ENCODE measurements at regions not wholly inside any gene's neighbourhood (a gene's known extent, or its start where the extent isn't known, plus 50 kb on each side); places are given as distances from the start of the nearest gene placed in this dataset.
"Not testable (repeated sequence)": the region's sequence is repeated elsewhere in the genome, so short reads cannot be mapped to it uniquely, and the experiment has no call there.

- BruUV-seq (replicated peaks); RAD21 ChIA-PET (ENCODE audit: unreplicated experiment); H4K20me1 ChIP-seq (ENCODE audit: control insufficient read depth, insufficient read depth); H3K4me2 ChIP-seq (ENCODE audit: control insufficient read depth, insufficient read depth); H3K4me3 ChIP-seq; DNase-seq (ENCODE audit: low read depth, low spot score); H3K79me2 ChIP-seq (ENCODE audit: control insufficient read depth, insufficient read depth, low read length); H3K9me3 ChIP-seq (replicated peaks; ENCODE audit: control insufficient read depth, insufficient read depth, low read length); H3K27me3 ChIP-seq (replicated peaks in 1 of 2; ENCODE audit: control insufficient read depth in 2 of 2, insufficient read depth in 2 of 2, low read length in 1 of 2); POLR2A ChIA-PET; ATAC-seq; H3K36me3 ChIP-seq (ENCODE audit: control insufficient read depth in 2 of 2, insufficient read depth in 2 of 2, low read length in 1 of 2); FAIRE-seq; H3K4me1 ChIP-seq (ENCODE audit: control insufficient read depth, insufficient read depth, low read length); H3K9ac ChIP-seq (ENCODE audit: control insufficient read depth, insufficient read depth, low read length); H3K27ac ChIP-seq (ENCODE audit: control insufficient read depth, insufficient read depth); H2AFZ ChIP-seq (ENCODE audit: control insufficient read depth, low read depth, low read length); in situ Hi-C loops (cut with MboI); intact Hi-C loops (cut with micrococcal nuclease; ENCODE audit: unreplicated experiment); SMC1A ChIA-PET (ENCODE audit: uncharacterized antibody, unreplicated experiment): not testable (repeated sequence)
- WGBS (ENCODE audit: insufficient coverage, insufficient replicate concordance, low lambda C conversion rate, missing lambda C conversion rate), result 98% methylated on average over 5 of the region's 5 CpGs
- CTCF ChIA-PET, result interaction anchor here (0.9 kb wide), 1 partner anchor 14 kb away, joined by 4 read pairs; no protein-coding TSS in a partner anchor
These were observed 107.2 kb upstream of the LPCAT1 start for GRCh38 chr5:1631004-1631403.

- WGBS (ENCODE audit: insufficient coverage, insufficient replicate concordance, low lambda C conversion rate, missing lambda C conversion rate), result 98% methylated on average over 12 of the region's 12 CpGs
- SMC1A ChIA-PET (ENCODE audit: uncharacterized antibody, unreplicated experiment), result not testable (repeated sequence)
These were observed 102.6 kb upstream of the LPCAT1 start for GRCh38 chr5:1626397-1626796.

GRCh38 chr5:1619531-1619930 is 95.8 kb upstream of the LPCAT1 start:
- H3K9ac ChIP-seq (ENCODE audit: control insufficient read depth, insufficient read depth, low read length); H3K9me3 ChIP-seq (replicated peaks; ENCODE audit: control insufficient read depth, insufficient read depth, low read length); H3K36me3 ChIP-seq (ENCODE audit: control insufficient read depth in 2 of 2, insufficient read depth in 2 of 2, low read length in 1 of 2); intact Hi-C loops (cut with micrococcal nuclease; ENCODE audit: unreplicated experiment); H3K4me3 ChIP-seq; H3K79me2 ChIP-seq (ENCODE audit: control insufficient read depth, insufficient read depth, low read length); BruUV-seq (replicated peaks); DNase-seq (ENCODE audit: low read depth, low spot score); FAIRE-seq; H3K27me3 ChIP-seq (replicated peaks in 1 of 2; ENCODE audit: control insufficient read depth in 2 of 2, insufficient read depth in 2 of 2, low read length in 1 of 2); H4K20me1 ChIP-seq (ENCODE audit: control insufficient read depth, insufficient read depth); in situ Hi-C loops (cut with MboI); H3K27ac ChIP-seq (ENCODE audit: control insufficient read depth, insufficient read depth); H2AFZ ChIP-seq (ENCODE audit: control insufficient read depth, low read depth, low read length); ATAC-seq; POLR2A ChIA-PET; SMC1A ChIA-PET (ENCODE audit: uncharacterized antibody, unreplicated experiment); H3K4me2 ChIP-seq (ENCODE audit: control insufficient read depth, insufficient read depth); H3K4me1 ChIP-seq (ENCODE audit: control insufficient read depth, insufficient read depth, low read length): not testable (repeated sequence)
- WGBS (ENCODE audit: insufficient coverage, insufficient replicate concordance, low lambda C conversion rate, missing lambda C conversion rate), result 96% methylated on average over 14 of the region's 14 CpGs
- ChIA-PET RAD21 (ENCODE audit: unreplicated experiment) (interaction anchor here (1.2 kb wide), 1 partner anchor 26 kb away, joined by 3 read pairs; no protein-coding TSS in a partner anchor), CTCF (interaction anchor here (1.1 kb wide), 1 partner anchor 139 kb away, joined by 4 read pairs; no protein-coding TSS in a partner anchor)

More at GRCh38 chr5:1626397-1626796, 102.6 kb upstream of the LPCAT1 start:
- H3K4me3 ChIP-seq; H3K4me1 ChIP-seq (ENCODE audit: control insufficient read depth, insufficient read depth, low read length); H3K9me3 ChIP-seq (replicated peaks; ENCODE audit: control insufficient read depth, insufficient read depth, low read length); DNase-seq (ENCODE audit: low read depth, low spot score); H3K79me2 ChIP-seq (ENCODE audit: control insufficient read depth, insufficient read depth, low read length); H3K27ac ChIP-seq (ENCODE audit: control insufficient read depth, insufficient read depth); intact Hi-C loops (cut with micrococcal nuclease; ENCODE audit: unreplicated experiment); H3K36me3 ChIP-seq (ENCODE audit: control insufficient read depth in 2 of 2, insufficient read depth in 2 of 2, low read length in 1 of 2); FAIRE-seq; H3K27me3 ChIP-seq (replicated peaks in 1 of 2; ENCODE audit: control insufficient read depth in 2 of 2, insufficient read depth in 2 of 2, low read length in 1 of 2); in situ Hi-C loops (cut with MboI); H3K9ac ChIP-seq (ENCODE audit: control insufficient read depth, insufficient read depth, low read length); RAD21 ChIA-PET (ENCODE audit: unreplicated experiment); H4K20me1 ChIP-seq (ENCODE audit: control insufficient read depth, insufficient read depth); H3K4me2 ChIP-seq (ENCODE audit: control insufficient read depth, insufficient read depth); H2AFZ ChIP-seq (ENCODE audit: control insufficient read depth, low read depth, low read length); ATAC-seq; CTCF ChIA-PET; BruUV-seq (replicated peaks): not testable (repeated sequence)
- POLR2A ChIA-PET, result interaction anchor here (0.6 kb wide), 1 partner anchor 111 kb away, joined by 3 read pairs; no protein-coding TSS in a partner anchor

- H3K27ac ChIP-seq (ENCODE audit: control insufficient read depth, insufficient read depth); POLR2A ChIA-PET; H3K4me2 ChIP-seq (ENCODE audit: control insufficient read depth, insufficient read depth); H3K9ac ChIP-seq (ENCODE audit: control insufficient read depth, insufficient read depth, low read length); H3K79me2 ChIP-seq (ENCODE audit: control insufficient read depth, insufficient read depth, low read length); H3K9me3 ChIP-seq (replicated peaks; ENCODE audit: control insufficient read depth, insufficient read depth, low read length); ATAC-seq; BruUV-seq (replicated peaks); H3K4me3 ChIP-seq; H3K4me1 ChIP-seq (ENCODE audit: control insufficient read depth, insufficient read depth, low read length); in situ Hi-C loops (cut with MboI); DNase-seq (ENCODE audit: low read depth, low spot score); RAD21 ChIA-PET (ENCODE audit: unreplicated experiment); H3K27me3 ChIP-seq (replicated peaks in 1 of 2; ENCODE audit: control insufficient read depth in 2 of 2, insufficient read depth in 2 of 2, low read length in 1 of 2); SMC1A ChIA-PET (ENCODE audit: uncharacterized antibody, unreplicated experiment); H2AFZ ChIP-seq (ENCODE audit: control insufficient read depth, low read depth, low read length); H4K20me1 ChIP-seq (ENCODE audit: control insufficient read depth, insufficient read depth); FAIRE-seq; intact Hi-C loops (cut with micrococcal nuclease; ENCODE audit: unreplicated experiment); H3K36me3 ChIP-seq (ENCODE audit: control insufficient read depth in 2 of 2, insufficient read depth in 2 of 2, low read length in 1 of 2): not testable (repeated sequence)
- 87% methylated on average over 18 of the region's 18 CpGs for WGBS (ENCODE audit: insufficient coverage, insufficient replicate concordance, low lambda C conversion rate, missing lambda C conversion rate)
- CTCF ChIA-PET, result interaction anchor here (0.6 to 1.6 kb wide), 3 partner anchors 24 to 451 kb away, joined by 3 to 5 read pairs (median 4); no protein-coding TSS in a partner anchor
These were observed 94.6 kb upstream of the LPCAT1 start for GRCh38 chr5:1618296-1618865.

Data from GM12878 (cell line).